ENCODE measurements at regions not wholly inside any gene's neighbourhood (a gene's known extent, or its start where the extent isn't known, plus 50 kb on each side); places are given as distances from the start of the nearest gene placed in this dataset.

DNA sequence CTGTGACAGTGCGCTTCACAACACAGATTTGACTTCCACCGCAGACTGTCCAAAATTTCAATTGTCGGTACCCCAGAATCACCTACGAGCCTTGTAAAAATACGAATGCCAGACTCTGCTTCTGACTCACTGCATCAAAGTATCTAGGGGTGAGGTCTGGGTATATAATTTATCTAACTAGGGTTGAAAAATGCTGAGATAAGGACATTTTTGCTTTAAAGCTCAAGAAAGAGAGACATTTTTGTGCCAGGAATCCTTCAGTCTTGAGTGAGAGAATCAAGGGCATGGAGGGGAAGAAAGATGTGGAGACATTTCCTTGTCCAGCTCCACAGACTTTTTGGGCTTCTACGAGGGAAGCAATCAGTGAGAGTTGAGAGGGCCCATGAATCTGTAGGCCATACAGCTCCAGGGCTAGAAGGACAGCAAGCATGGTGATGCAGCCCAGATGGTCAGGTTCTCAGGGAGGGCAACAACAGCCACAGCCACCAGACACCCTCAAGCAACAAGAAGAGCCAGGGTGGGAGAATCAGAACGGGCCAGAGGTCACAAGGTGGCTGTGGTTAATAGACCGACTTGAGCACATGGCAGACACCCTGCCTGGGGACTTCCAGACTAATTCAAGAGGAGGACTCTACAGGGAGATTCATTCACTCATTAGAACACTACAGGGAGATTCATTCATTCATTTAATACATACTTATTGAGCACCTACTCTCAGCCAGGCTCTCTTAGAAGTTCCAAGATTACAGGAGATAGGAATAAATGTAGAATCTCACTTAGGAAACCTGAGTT lies 211.1 kb upstream of the PRDM1 start:
- TF ChIP-seq, protein P1, sequence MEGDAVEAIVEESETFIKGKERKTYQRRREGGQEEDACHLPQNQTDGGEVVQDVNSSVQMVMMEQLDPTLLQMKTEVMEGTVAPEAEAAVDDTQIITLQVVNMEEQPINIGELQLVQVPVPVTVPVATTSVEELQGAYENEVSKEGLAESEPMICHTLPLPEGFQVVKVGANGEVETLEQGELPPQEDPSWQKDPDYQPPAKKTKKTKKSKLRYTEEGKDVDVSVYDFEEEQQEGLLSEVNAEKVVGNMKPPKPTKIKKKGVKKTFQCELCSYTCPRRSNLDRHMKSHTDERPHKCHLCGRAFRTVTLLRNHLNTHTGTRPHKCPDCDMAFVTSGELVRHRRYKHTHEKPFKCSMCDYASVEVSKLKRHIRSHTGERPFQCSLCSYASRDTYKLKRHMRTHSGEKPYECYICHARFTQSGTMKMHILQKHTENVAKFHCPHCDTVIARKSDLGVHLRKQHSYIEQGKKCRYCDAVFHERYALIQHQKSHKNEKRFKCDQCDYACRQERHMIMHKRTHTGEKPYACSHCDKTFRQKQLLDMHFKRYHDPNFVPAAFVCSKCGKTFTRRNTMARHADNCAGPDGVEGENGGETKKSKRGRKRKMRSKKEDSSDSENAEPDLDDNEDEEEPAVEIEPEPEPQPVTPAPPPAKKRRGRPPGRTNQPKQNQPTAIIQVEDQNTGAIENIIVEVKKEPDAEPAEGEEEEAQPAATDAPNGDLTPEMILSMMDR (IDR thresholded peaks at IDR 0.05), result no peak
- no peak for TF ChIP-seq POLR2A (IDR thresholded peaks at IDR 0.05)

All from testis (tissue), 2 donors.